SJSA1 (cell line): ENCODE measurements at regions not wholly inside any gene's neighbourhood (a gene's known extent, or its start where the extent isn't known, plus 50 kb on each side); places are given as distances from the start of the nearest gene placed in this dataset.

Experiments used
- DNase-seq, 2 experiments: peaks; one replicate each; pipeline ENCODE4 v3.0.0-alpha.2; 2015 to 2020; ENCODE audit warnings: low spot score in 2 of 2, low read depth in 1 of 2
- H3K27ac ChIP-seq: fragments of 250-450 bp; sonication (Bioruptor Pico); 2 replicates; pipeline ENCODE4 v1.5.1; 2020; ENCODE audit warnings: mild to moderate bottlenecking, moderate library complexity
- H3K27me3 ChIP-seq: fragments of 250-450 bp; sonication (Bioruptor Pico); replicated peaks from 2 replicates; pipeline ENCODE4 v1.5.1; 2020; ENCODE audit warnings: mild to moderate bottlenecking, moderate library complexity
- H3K36me3 ChIP-seq: fragments of 250-450 bp; sonication (Bioruptor Pico); 2 replicates; pipeline ENCODE4 v1.5.1; 2020; ENCODE audit warnings: mild to moderate bottlenecking
- H3K4me1 ChIP-seq: fragments of 250-450 bp; sonication (Bioruptor Pico); replicated peaks from 2 replicates; pipeline ENCODE4 v1.6.1; 2021; ENCODE audit warnings: mild to moderate bottlenecking
- H3K4me3 ChIP-seq: fragments of 250-450 bp; sonication (Bioruptor Pico); 2 replicates; pipeline ENCODE4 v1.5.1; 2020; ENCODE audit warnings: mild to moderate bottlenecking
- H3K9me3 ChIP-seq: fragments of 250-450 bp; sonication (Bioruptor Pico); replicated peaks from 2 replicates; pipeline ENCODE4 v1.5.1; 2020; ENCODE audit warnings: mild to moderate bottlenecking

DNA sequence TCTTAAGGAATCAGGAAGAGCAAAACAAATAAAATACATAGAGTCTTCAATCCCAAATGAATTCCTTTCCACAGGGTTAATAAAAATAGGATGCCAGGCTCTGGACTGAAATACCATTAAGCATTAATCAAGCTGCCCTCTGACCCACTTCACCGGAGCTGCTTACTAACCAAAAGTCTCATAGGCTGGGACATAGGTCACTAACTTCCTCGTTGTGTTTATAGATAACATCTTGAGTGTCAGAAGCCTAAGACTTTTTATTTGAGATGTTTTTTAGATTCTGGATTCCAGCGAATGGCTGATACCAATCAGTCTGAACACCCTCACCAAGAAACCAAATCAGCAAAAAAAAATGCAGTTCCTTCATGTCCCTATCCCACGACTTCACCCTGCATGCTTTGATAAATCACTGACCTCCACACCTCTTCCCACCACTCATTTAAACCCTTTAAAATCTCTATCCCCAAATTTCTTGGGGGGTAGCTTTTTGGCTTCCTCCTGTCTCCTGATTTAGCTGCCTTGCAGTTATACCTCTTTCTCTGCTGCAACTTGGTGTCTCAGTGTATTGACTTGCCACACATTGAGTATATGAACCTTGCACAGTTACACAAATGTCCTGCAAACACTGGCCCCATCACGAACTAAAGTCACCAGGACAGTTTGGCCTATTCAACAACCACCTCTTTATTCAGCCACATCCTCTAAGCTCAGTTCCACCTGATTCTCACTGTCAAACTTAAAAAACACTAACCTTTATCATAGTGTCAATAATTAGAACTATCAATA, 399.3 kb downstream of the METTL4 start:
- Histone ChIP-seq H3K4me3 (no peak overlapping the region), H3K27me3 (no peaks in the 10 kb centered on the region), H3K36me3 (no peaks in the 10 kb centered on the region), H3K9me3 (no peaks in the 10 kb centered on the region), H3K4me1 (peaks cover 37% of the 10 kb centered on the region), H3K27ac (no peak overlapping the region)
- DNase-seq = no peak

DNA sequence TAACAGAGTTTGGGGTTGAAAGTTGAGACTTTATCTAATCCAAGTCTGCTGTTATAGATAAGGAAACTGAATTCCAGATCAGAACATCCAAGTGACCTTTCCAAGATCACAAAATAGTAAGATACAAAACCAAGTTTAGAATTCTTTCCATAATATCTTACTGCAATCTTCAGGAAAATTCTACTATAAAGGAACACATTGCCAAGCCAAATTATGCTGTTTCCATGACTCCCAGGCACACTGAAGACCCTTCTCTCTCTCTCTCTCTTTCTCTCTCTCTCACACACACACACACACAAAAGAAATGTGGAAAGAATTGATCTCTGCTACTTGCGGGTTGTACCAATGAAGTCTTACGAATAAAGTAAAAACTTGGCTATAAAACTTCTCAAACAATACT, 398.4 kb downstream of the METTL4 start:
- Histone ChIP-seq H3K4me1 (peaks cover 29% of the 10 kb centered on the region), H3K27ac (no peak overlapping the region), H3K27me3 (no peaks in the 10 kb centered on the region), H3K9me3 (no peaks in the 10 kb centered on the region), H3K36me3 (no peaks in the 10 kb centered on the region), H3K4me3 (no peak overlapping the region)
- no peak for DNase-seq

DNA sequence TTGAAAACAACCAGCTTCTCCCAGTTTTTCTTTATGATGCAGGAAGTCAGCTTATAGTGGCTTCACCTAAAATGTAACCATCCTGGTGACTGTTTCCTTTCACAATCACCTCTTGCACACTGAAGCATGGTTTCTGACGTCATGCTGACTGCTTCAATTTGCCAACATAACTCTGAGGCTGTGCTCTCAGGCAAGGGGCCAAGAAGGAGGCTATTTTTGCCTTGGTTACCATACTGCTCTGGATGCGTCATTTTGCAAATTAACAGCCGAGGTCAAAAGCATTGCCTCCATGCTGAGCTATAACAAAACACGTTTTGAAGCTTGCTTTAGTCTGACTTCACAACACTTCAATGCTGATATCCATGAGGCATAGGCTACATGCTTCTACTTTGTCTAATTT, 397.8 kb downstream of the METTL4 start:
- no peak overlapping the region for H3K4me3 ChIP-seq
- H3K4me1 ChIP-seq = peaks cover 23% of the 10 kb centered on the region
- no peaks in the 10 kb centered on the region for H3K9me3 ChIP-seq
- H3K27me3 ChIP-seq = no peaks in the 10 kb centered on the region
- peak in 1 of 2 experiments; percentile 13 for DNase-seq
- no peak overlapping the region for H3K27ac ChIP-seq
- H3K36me3 ChIP-seq = no peaks in the 10 kb centered on the region

DNA sequence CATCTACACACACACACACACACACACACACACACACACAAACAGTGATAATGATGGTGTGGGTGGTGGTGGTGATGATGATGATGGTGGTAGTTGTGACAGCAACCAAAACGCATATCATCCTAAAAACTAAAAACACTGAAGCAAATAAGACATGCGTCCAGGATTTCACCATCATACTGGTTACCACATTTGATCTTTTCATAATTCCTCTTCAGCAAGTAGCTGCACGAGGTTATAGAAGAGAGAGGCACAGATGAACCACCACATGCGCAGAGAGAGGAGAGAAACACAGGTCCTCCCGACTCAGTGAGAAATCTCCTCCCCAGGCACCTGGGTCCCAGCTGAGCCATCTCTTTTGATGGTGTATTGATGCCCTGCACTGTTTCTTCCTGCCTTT, 393.3 kb downstream of the METTL4 start:
- Histone ChIP-seq H3K4me3 (no peak overlapping the region), H3K27me3 (no peaks in the 10 kb centered on the region), H3K9me3 (no peaks in the 10 kb centered on the region), H3K36me3 (no peaks in the 10 kb centered on the region), H3K4me1 (no peaks in the 10 kb centered on the region), H3K27ac (no peak overlapping the region)
- DNase-seq = no peak

DNA sequence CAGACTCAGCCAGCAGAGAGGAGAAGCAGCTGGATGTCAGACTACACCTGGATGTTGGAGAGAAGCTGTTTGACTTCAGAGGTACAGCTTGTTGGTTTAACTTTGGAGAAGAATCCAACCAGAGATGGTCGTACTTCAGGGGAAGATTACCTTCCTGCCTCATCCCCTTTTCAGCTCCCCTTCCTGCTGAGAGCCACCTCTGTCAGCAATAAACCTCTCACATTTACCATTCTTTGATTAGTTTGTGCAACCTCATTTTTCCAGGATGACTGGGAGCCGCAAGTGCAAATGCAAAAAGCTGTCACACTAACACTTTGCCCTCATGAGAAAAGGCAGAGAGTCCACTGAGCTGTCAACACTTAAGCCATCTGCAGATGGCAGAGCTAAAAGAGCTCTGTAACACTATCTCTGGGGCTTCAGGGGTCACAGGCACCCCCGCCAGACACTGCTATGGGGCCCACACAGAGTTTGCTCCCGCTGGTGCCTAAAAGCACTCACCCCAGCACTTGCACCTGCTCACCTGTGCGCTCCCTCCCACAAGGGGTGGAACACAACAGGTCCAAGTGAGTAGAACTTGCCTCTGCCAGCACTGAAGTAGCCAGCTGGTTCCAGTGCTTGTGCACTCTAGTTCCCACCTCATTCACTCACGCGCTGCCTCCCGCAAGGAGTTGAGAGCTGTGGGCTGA, 391.7 kb downstream of the METTL4 start:
- Histone ChIP-seq H3K27me3 (no peaks in the 10 kb centered on the region), H3K27ac (no peak overlapping the region), H3K9me3 (no peaks in the 10 kb centered on the region), H3K4me3 (no peak overlapping the region), H3K36me3 (no peaks in the 10 kb centered on the region), H3K4me1 (no peaks in the 10 kb centered on the region)
- no peak for DNase-seq

DNA sequence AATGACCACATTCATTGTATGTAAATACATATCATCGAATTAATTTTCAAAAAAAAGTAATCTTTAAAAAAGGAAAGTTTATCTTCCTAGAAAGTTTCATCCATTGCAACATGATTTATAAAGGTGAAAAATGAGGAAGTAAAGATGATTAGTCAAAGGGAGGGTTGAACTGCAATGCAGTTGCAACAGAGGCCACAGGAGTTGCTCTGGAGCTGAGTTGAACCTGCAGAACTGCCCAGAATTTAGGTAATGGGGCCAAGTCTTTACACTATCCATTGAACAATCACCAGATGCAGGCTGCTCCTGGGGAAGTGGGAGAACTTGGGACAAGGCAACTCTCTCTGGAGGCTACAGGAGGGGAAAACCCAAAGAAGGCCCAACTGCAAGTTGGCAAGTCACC, 390.7 kb downstream of the METTL4 start:
- DNase-seq = no peak
- H3K9me3 ChIP-seq = no peaks in the 10 kb centered on the region
- H3K4me1 ChIP-seq = no peaks in the 10 kb centered on the region
- H3K4me3 ChIP-seq = no peak overlapping the region
- no peaks in the 10 kb centered on the region for H3K27me3 ChIP-seq
- H3K27ac ChIP-seq = no peak overlapping the region
- no peaks in the 10 kb centered on the region for H3K36me3 ChIP-seq

DNA sequence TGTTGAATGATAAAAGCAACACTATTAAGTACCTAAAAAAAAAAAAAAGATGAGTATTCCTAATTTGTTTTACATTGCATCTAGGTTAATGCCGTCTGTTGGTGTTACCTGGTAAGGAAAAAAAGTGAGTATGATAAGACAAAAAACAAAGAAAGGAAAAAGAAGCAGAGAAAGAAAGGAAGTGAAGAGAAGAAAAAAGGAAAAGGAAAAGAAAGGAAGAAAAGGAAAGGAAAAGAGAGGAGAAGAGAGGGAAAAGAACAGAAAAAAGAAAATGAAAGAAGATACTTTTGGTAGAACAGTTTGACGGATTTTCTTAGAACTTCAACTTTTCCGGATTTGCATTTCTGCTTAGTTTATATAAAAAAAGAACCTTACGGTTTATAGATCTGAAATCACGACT, 387.9 kb downstream of the METTL4 start:
- H3K27ac ChIP-seq = no peak overlapping the region
- no peaks in the 10 kb centered on the region for H3K27me3 ChIP-seq
- DNase-seq = no peak
- no peaks in the 10 kb centered on the region for H3K36me3 ChIP-seq
- H3K4me1 ChIP-seq = no peaks in the 10 kb centered on the region
- no peak overlapping the region for H3K4me3 ChIP-seq
- no peaks in the 10 kb centered on the region for H3K9me3 ChIP-seq

DNA sequence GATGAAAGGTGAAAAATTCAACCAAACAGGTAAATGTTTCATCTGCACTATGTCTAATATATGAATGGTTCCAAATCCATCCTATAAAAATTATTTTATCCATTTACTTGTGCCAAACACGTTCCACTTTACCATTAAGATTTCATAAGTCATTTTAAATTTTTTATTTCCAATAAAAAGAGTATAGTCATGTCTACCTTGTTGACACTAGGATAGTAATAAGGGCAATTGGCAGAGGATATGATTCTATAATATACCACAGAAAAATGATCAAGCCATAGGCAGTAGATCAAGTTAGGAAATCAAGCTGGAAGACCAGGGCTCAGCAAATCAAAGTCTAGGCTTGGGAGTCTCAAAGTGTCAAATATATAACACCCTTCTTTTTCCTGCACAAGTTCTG, 384.3 kb downstream of the METTL4 start:
- no peak overlapping the region for H3K27ac ChIP-seq
- no peak for DNase-seq
- no peaks in the 10 kb centered on the region for H3K9me3 ChIP-seq
- no peaks in the 10 kb centered on the region for H3K36me3 ChIP-seq
- H3K4me1 ChIP-seq = no peaks in the 10 kb centered on the region
- no peak overlapping the region for H3K4me3 ChIP-seq
- no peaks in the 10 kb centered on the region for H3K27me3 ChIP-seq

DNA sequence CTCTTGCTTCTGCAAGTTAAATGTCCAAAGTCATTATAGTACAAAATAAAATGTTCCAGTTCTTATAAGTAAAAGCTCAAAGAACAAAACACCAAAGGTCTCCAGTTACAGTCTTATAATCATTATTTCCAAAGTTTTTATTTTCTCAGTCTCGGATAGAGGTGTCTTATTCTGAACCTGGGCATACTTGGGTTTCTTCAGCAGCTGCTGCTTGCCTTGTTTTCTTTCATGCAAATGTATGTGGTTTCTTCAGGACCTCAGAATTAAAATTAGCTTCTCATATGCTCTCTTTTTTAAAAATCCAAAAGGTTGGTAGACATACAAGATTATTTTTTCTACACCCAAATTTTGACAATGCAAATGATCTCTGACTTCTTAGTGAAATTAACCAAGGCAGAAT, 383.0 kb downstream of the METTL4 start:
- H3K27ac ChIP-seq = no peak overlapping the region
- no peak for DNase-seq
- H3K36me3 ChIP-seq = no peaks in the 10 kb centered on the region
- no peaks in the 10 kb centered on the region for H3K9me3 ChIP-seq
- H3K4me3 ChIP-seq = no peak overlapping the region
- H3K4me1 ChIP-seq = no peaks in the 10 kb centered on the region
- no peaks in the 10 kb centered on the region for H3K27me3 ChIP-seq

DNA sequence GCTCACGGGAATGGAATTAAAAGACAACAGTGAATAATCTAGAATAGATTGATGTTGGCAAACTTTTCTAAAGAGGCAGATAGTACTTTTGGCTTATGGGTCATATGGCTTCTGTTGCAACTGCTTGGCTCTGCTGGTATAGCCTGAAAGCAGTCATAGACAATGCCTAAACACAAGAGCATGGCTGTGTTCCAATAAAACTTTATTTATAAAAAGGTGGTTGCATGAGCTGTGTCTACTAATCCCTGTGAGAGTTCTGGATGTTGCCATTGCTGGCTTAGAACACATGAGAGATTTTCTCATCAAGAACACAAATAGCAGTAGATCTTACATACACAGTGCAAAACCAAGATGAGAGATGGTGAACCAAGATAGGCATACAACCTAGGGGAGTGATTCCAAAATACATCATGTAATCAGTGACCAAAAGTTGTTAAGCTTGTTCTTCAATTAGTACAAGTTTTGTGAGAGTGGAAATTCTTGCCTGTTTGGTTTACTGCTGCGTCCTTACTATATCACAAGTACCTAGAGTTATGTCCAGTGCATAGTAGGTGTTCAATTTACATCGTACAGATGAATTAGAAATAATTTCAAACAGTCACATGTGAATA, 380.0 kb downstream of the METTL4 start:
- no peak overlapping the region for H3K4me3 ChIP-seq
- H3K9me3 ChIP-seq = no peaks in the 10 kb centered on the region
- DNase-seq = no peak
- H3K27ac ChIP-seq = no peak overlapping the region
- no peaks in the 10 kb centered on the region for H3K27me3 ChIP-seq
- H3K36me3 ChIP-seq = no peaks in the 10 kb centered on the region
- no peaks in the 10 kb centered on the region for H3K4me1 ChIP-seq

DNA sequence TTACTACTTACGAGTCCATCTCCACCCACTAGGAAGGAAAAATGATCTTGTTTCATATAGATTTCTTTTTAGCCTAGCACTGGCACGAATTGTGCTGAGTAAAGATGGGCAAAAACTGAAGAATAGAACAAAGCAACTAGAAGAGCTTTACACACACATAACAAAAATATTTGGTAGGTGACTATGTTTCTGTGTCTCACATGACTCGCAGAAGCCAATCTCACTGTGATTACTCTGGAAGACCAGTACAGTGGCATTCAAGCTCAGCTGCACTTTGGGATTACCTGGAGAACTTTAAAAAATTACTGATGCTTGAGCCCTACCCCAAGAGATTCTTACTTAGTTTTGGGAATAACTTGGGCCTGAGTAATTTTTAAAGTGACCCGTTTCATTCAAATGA, 378.7 kb downstream of the METTL4 start:
- no peaks in the 10 kb centered on the region for H3K4me1 ChIP-seq
- DNase-seq = no peak
- H3K27me3 ChIP-seq = no peaks in the 10 kb centered on the region
- no peaks in the 10 kb centered on the region for H3K9me3 ChIP-seq
- no peak overlapping the region for H3K27ac ChIP-seq
- no peaks in the 10 kb centered on the region for H3K36me3 ChIP-seq
- H3K4me3 ChIP-seq = no peak overlapping the region

DNA sequence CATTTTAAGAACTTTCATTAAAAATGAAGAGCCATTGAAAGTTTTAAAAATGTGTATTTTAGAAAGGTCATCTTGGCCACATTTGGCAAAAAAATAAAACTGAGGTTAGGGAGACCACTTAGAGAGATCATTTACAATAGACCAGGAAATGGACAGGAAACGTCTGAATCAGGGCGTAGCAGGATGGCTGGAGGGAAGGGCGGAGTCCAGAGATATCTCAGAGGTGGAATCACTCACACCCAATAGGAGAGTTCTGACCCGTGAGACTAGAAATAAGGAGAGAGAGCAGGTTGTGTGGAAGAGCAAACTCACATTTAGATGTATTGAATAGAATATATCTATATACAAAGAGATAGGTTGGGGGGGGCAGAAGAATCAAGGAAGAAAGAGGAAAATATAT, 373.4 kb downstream of the METTL4 start:
- H3K4me1 ChIP-seq = no peaks in the 10 kb centered on the region
- no peaks in the 10 kb centered on the region for H3K9me3 ChIP-seq
- H3K36me3 ChIP-seq = no peaks in the 10 kb centered on the region
- H3K27me3 ChIP-seq = no peaks in the 10 kb centered on the region
- no peak overlapping the region for H3K27ac ChIP-seq
- no peak for DNase-seq
- H3K4me3 ChIP-seq = no peak overlapping the region

DNA sequence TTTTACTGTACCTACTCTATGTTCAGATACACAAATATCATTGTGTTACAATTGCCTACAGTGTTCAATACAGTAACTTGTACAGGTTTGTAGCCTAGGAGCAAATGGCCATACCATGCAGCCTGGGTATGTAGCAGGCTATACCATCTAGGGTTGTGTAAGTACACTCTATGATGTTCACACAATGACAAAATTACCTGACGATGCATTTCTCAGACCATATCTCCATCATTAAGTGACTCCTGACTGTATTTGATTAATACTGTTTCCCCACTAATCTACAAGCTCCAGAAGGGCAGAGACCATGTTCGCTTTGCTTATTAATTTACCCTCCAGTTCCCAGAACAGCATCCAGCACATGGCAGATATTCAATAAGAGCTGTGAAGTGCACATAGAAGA, 372.2 kb downstream of the METTL4 start:
- Histone ChIP-seq H3K4me3 (no peak overlapping the region), H3K36me3 (no peaks in the 10 kb centered on the region), H3K27me3 (no peaks in the 10 kb centered on the region), H3K27ac (no peak overlapping the region), H3K9me3 (no peaks in the 10 kb centered on the region), H3K4me1 (no peaks in the 10 kb centered on the region)
- no peak for DNase-seq

DNA sequence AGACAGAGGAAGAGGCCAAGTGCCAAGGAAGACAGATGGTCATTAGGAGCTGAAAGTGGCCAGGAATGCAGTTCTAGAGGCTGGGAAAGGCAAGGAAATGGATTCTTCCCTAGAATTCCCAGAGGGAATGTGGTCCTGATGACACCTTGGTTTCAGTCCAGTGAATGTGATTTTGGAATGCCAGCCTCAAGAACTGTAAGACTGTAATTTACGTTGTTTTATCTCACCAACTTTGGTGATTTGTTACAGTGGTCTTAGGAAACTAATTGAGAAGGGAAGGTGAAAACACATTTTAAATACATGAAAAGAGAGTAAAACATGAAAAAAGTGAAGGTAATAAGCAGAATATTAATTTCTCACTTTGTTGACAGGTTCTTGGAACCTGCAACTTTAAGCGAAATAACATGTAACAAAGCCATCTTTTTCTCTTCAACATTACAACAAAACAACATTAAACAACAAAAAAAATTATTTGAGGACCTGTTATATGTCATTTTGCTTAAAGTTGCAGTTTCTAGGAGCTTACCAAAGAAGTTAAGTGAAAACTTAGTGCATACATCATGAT, 370.2 kb downstream of the METTL4 start:
- no peak overlapping the region for H3K4me3 ChIP-seq
- H3K27ac ChIP-seq = no peak overlapping the region
- H3K9me3 ChIP-seq = no peaks in the 10 kb centered on the region
- H3K4me1 ChIP-seq = no peaks in the 10 kb centered on the region
- no peaks in the 10 kb centered on the region for H3K27me3 ChIP-seq
- no peaks in the 10 kb centered on the region for H3K36me3 ChIP-seq
- no peak for DNase-seq
